Inflammatory macrophage treated with lipopolysaccharide for 4 hours (primary cell): ENCODE measurements at regions not wholly inside any gene's neighbourhood (a gene's known extent, or its start where the extent isn't known, plus 50 kb on each side); places are given as distances from the start of the nearest gene placed in this dataset.
A peak's percentile ranks its signal among the peaks of the same experiment; 100 is the strongest.

Experiments
- DNase-seq: peaks from one replicate; pipeline ENCODE4 v3.0.0-alpha.2; 2020

DNA sequence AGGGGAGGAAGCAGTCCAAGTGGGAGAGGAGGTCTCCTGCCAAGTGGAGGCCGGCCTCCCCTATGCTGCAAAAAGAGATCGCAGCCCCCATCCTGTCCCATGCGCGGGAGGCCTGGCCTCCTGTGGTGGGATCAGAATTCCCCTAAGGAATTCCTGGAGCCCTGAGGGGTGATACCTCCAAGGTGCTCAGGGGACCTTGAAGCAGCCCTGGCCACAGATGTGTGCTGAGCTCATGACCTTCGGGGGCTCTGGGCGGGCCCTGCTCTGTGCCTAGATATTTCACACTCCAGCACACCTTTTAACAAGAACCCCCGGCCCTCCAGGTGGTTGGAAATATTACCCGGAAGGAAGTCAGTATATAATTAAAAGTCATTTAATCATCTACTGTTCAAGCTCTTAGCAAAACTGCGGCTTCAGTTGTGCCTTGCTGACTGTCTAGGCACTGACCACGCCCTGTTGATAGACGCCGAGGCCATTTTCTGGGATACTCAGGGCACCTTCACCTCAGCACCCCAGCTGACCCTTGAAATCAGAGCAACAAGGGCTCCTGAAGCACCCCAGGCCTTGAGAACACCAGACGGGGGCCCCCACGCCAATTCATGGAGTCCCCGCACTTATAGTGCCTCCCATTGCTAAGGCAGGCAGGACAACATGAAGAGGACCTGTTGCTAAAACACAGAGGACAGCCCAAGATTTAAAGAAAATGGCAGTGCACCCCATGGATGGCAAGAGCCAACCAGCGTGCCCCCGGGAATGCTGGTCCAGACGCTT, 119.1 kb downstream of the NDUFA10 start:
- no peak for DNase-seq

DNA sequence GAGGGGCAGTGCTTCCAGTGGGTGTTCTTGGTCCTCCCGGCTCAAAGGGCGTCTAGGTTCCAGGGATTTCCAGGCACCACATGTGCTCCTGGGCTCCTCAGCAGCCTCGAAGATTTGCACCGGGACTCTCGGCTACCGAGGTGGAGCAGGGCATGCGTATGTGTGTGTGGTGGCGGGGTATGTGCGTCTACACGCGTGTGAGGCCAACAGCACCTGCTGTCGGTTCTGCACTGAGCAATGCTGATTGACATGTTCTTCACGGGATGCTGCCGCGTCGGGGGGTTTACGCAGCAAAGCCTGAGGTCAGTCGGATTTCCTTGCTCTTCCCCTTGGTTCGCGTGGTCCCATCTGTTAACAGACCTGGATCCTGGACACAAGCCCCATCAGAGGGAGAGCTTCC, 119.8 kb downstream of the NDUFA10 start:
- no peak for DNase-seq

DNA sequence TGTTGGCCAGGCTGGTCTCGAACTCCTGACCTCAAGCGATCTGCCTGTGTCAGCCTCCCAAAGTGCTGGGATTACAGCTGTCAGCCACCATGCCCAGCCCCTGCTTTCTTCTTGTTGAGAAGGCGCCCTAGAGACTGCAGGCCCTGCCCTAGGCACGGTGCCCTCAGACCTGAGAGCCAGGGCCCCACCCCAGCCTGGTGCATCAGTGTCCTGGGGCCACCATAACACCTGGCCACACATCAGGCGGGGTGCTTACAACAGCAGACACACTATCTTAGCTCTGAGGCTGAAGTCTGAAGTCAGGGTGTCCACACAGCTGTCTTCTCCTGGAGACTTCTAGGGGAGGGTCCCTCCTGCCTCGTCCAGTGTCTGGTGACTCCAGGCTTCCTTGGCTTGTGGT, 120.6 kb downstream of the NDUFA10 start:
- DNase-seq = no peak

DNA sequence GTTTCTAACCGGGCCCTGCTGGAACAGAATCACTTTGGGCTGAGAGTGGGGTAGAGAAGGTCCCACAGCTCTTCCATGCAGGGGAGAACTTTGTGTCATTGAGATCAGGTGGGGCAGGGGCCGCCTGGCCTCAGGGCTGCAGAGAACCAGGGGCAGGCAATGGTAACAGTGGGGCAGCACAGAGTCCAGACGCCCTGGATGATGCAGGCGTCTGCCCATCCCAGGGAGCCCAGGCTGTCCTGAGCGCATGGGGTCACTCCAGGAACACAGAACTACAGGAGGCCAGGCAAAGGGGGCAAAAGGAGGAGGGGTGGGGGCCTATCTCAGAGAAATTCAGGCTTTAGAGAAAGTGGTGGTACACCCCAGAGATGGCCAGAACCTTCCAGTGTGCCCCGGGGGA, 121.3 kb downstream of the NDUFA10 start:
- DNase-seq = no peak

DNA sequence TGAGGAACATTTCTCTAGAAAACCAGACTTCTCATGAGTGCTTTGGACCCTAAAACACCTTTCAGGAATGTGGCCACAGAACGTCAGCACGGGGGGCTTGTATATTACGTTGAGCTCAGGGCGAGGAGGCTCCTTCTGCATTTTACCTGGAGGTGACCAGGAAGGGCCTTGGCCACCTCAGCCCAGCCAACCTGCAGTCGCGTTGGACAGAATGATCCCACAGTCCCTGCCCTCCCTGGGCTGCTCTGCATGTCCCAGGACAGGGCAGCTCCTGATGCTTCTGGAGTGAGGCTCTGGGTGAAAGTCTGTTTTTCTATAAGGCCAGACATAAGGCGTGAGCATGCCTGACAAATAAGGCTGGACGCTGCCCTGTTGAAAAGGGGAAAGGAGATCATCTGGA, 121.9 kb downstream of the NDUFA10 start:
- DNase-seq = no peak

DNA sequence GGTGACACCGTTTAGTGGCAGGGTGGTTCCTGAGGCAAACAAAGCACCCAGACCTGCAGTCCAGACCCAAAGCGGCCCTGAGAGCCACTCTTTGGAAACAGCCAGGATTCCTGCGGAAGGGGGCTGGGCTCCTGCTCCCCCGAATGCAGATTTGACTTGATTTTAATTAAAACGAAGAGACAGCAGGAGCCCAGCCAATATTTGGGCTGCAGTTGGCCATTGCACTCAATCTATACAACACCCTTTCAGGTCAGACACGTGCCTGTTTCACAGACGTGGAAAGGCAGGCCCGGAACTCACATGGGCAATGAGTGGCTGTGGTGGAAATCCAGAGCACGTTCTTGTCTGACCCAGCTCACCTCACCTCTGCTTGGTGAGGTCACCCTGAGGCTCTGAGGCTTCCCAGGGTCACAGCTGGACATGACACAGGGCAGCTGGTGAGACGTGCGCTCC, 122.4 kb downstream of the NDUFA10 start:
- DNase-seq = no peak

DNA sequence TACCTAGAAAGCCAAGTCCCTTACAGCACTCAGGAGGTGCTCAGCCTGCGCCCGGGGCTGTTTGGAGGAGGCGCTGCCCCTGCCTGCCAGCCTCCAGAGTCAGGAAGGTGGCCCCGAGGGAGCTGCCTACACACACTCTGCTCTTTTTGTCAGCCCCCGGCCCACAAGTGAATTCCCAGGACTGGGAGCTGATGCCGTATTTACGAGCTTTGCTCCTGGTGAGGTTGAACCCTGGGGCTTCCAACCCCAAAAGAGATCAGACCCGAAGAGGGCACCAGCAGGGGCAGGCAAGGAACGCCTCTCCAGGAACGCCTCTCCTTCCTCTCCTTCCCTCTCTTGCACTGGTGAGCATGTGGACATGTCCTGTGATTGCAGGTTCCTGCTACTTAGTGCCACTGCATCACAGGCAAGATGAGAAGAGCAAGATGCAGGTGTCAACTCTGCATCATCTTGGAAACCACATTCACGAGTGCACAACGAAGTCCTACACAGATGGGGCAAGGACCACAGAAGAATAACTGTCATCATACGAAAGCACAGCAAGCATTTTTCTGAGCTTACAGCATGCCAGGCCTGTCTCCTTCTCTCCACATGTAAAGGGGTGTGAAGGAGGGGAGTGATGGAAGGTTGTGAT, 126.7 kb downstream of the NDUFA10 start:
- DNase-seq = no peak

DNA sequence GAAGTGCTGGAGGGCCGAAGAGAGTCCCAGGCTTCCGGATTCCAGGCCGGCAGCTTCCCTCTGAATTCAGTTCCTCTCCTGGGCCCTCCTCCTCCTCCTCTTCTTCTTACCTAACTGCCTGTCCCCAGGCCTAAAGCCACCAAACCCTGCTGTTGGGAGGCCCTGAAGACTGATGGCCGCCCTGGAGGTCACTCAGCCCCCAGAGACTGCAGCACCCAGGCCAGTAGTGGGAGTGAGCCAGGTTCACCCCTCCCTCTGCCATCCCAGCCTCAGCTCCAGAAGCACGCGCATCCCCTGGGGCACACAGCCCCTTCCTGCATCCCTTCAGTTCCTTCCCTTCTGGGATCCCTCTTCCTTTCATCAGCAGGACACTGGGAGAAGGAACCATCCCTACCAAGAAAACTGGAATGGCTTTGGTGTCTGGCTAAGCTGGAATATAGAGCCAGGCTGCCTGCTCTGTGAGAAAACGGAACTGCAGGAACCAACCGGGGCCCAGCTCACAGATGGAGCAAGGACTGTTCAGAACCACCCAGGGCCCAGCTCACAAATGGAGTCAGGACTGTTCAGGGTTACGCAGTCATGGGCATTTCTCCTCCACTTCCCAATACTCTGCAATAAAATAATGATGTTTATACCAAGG, 127.4 kb downstream of the NDUFA10 start:
- DNase-seq = no peak

DNA sequence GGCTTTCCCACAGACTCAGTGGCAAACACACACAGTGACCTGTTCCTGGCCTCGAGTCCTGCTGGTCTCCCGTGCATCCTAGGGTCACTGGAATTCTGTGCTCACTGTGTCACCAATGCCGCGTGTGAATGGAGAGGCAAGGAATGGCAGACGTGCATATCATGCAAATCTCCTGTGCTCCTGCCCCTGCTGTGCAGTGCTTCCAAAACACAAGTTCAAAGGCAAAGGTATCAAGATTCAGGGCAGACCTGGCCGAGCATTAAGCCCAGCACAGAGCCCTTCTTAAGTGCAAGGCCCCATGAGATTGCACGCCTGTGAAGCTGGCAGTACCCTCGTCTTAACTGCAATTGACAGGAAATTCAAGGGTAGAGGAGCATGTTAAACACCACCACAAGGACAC, 129.1 kb downstream of the NDUFA10 start:
- DNase-seq = no peak

DNA sequence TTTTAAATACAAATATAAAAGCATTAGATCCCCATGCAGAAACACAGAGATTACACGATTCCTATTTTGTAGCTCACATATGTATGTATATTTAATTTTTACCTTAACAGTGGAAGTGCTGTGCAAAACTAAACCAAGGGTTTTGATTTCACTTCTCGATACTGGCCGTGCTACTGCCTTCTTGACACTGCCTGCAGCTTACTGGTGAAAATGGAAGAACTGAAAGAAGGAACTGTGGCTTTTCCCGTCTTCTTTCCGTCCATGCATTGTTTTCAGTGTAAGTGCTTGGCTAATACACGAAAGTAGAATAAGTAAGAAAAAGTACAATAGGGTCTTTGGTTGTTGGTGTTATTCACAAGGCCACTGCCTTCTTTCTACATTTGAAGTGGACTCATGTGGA, 129.5 kb downstream of the NDUFA10 start:
- peak; percentile 84 for DNase-seq

DNA sequence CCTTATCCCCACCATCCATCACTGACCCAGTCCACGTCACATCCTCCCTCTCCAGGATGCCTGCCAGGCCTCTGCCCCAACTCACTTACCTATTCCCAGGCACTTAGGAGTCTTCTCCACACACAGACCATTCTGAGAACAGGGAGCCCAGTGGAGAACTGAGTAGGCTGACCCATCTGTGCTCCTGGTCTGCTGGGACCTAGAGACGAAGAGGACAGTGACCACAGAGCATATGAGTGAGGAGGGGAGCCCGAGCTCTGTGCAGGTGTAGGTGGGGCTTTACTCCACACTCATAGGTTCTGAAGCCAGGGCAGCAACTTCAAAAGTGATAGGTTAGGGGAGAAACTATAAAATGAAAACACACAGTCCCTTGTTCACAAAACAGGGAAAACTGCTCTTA, 130.0 kb downstream of the NDUFA10 start:
- no peak for DNase-seq

DNA sequence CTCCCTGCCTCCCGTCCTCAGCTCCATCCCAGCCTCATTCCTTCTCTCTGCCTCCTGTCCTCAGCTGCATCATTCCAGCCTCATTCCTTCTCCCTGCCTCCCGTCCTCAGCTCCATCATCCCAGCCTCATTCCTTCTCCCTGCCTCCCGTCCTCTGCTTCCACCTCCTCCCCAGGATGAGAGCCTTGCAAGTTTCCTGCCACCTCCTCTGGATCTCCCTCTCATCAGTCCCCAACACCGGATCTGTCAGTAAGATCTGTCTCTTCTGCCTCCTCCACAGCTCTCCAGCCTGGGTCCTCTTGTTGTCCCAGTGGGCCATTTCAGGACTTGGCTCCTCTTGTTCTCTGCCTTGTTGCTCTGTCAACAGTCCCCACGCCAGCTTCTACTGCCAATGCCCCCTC, 130.9 kb downstream of the NDUFA10 start:
- DNase-seq = no peak

DNA sequence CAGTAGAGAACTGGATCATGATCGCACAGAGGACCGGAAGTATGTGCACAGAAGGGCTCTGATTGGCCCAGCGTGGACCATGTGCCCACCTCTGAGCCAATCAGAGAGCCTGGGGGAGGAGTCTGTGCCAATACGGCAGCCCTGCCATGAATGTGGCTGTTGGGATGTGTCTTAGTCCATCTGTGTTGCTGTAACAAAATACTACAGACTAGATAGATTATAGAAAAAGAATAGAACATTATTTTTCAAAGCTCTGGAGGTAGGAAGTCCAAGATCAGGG, 132.0 kb downstream of the NDUFA10 start:
- DNase-seq = no peak

DNA sequence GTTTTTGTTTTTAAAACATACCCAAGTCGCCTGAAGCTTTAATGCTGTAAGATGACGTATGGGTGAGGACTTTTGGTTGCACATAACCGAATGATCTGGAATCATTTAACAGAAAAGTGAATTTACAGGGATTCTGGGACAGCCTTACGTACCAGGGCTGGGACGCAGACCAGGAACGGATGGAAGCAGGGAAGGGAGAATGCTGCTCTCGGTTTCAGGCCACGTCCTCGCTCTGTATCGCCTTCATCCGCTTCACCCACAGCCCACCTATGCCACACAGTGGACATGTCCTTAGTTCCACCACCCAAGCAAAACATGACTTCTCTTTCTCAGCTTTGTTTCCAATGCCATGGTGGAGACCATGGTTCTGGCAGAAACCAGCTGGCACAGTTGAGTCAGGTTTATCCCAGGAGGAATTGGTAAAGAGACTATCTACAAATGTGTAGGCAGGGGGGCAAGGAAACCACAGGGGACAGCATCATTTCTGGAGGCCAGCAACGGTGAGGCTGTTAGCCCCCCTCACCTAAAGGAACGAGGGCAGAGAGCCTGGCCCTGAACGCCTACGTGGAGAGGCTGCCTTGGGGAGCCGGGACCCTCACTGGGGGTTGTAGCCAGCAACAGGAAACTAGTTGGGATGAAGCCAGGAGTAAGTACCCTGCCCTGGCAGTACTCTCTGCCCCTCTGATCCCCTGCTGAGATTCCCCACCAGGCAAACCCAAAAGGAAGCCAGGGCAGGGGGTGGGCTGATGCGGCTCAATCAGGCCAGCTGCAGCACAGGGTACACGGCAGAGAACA, 132.5 kb downstream of the NDUFA10 start:
- DNase-seq = no peak

DNA sequence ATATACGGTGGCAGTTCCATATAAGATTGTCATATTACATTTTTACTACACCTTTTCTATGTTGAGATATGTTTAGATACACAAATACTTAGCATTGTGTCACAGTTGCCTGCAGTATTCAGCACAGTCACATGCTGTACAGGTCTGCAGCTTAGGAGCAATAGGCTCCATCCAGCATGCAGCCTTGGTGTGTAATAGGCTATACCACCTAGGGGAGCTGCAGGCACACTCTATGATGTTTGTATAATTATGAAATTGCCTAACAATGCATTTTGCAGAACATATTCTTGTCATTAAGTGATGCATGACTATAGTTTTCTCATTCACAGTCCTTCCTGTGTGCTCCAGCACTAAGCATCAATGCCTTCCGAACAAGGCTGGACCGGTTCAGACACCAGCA, 133.4 kb downstream of the NDUFA10 start:
- no peak for DNase-seq

DNA sequence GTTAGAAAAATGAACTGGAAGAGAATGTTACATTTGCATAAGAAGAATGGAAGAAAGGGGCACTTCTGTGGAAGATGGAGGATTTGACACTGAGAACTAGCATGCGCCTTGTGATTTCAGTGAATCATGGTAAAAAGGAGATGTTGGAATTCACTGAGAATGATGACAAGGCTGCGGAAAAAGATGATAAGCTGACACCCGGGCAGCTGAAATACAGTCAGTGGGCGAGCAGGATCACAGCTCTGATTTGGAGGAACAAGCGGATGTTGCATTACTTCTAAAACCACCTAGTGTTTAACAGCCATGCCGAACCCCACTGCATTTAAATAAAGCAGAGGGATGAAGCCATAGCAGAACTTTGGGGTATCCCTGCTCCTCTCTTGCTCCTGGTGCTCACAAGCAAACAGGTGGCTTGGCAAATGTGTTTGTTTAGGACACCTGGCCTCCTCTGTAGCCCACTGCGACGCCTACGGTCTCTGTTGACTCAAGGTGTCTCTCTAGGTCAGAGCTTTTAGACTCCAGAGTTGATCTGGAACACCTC, 134.9 kb downstream of the NDUFA10 start:
- DNase-seq = peak; percentile 22

DNA sequence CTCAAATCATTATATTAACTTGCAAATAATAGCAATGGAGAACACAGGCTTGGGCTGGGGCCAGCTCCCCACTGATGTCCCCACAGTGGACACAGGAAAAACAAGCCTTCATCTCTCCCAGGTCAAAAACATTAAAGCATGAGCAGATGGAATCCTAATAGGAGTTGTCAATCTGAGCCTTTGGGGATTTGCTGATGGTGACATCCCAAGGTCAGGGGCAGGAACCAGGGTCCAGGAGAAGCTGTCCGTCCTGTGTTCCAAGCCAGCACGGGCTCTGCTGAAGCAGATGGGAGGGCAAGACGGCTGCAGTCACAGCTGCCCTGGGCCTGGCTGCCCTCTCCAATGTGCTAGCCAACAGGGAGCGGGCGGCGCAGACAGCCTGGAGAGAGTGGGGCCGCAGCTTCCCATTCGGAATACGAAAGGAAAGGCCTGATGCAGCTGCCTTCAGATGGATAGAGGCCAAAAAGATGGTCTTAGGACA, 135.5 kb downstream of the NDUFA10 start:
- no peak for DNase-seq

DNA sequence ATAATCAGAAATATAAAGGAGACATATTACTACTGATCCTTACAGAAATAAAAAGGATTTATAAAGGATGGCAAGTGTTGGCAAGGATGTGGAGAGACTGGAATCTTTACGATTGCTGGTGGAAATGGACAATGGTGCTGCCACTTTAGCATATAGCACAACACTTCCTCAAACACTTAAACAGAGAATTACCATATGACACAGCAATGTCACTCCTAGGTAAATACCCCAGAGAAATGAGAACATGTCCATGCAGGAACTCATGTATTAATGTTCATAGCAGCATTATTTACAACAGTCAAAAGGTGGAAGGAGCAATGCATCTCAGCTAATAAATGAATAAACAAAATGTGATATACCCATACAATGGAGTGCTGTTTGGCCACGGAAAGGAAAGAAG, 137.5 kb downstream of the NDUFA10 start:
- no peak for DNase-seq

DNA sequence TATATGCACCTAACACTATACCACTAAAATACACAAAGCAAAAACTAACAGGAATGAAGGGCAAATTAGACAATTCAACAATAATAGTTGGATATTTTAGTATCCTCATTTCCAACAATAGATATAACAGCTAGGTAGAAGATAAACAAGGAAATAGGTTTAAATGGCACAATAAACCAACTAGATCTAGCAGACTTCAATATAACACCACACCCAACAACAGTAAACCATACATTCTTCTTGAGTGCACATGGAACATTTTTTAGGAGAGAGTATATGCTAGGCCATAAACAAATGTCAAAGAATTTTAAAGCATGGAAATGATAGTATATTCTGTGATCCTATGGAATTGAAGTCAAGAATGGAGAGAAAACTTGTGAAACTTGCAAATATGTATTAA, 138.4 kb downstream of the NDUFA10 start:
- no peak for DNase-seq

DNA sequence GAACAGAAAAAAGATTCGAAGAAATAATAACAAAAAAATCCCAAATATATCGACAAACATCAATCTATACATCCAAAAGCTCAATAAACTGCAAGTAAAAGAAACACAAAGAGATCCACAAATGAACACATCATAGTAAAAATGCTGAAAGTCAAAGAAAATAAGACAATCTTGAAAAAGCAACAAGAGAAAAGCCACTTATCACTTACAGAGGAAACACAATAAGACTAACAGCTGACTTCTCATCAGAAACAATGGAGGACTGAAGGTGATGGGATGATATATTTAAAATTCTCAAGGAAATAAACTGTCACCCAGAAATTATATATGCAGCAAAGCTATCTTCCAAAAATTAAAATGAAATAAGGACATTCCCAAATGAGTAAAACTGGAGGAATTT, 140.3 kb downstream of the NDUFA10 start:
- no peak for DNase-seq

DNA sequence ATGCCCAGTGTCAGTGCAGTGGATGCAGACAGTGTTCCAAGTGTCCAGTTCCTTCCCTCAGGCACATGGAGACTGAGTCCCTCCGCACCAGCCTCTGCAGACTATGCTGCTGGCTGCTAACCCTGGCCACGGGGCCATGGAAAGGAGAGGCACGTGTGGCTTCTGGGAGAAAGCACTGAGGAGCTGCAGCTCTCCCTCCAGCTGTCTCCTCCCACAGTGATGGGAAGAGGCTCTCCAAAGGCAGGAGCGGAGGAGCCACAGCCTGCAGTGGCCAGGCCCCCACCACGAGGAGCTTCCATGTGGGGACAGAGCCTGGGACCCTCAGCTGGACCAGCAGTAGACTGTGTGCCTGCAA, 141.1 kb downstream of the NDUFA10 start:
- DNase-seq = no peak

DNA sequence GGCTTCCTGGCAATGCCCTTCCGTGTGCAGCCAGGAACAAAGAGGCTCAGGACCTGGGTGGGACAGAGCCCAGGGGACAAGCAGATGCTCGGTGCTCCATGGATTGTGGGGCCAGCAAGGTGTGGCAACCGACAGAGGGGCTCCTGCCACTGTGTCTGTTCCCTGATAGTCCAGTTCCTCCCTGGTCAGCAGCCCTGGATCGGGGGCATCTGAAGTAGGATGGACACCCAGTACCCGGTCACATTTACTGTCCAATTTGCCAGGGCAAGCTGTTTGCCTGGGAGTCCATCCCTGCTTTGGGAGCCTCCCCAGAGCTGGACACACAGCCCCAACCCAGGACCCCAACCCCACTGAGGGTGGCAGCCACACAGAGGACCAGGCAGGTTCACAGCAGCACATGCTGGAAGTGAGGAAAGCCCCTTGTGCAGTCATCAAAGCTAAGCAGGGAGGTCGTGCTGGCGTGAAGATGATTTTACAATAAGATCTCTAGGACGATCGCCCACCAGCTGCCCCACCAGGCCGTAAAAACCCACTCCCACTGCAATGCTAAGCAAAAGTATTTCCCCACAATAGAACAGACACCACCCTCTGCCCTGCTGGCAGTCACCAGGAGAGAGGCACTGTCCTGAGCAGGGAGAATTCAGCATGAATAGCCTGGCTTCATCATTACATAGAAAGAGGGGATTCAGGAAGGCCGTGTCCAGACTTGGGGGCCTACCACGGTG, 141.7 kb downstream of the NDUFA10 start:
- no peak for DNase-seq

DNA sequence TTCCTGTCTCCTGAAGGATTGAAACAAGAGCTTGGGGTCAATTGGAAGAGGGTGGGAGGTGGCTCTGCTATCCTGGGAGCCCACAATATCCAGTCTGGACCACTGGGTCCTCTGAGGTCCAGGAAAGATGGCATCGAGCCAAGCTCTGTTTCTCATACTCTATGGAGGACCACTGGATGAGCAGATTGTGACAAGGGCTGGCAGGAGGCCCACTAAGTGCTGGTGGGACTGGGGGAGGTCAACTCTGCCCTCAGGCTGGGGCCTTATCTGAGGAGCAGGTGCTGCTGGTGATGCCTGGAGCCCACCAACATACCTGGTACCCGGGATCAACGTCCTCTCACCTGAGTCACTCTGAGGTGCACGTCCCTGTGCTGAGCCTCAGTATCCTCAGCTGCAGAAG, 142.4 kb downstream of the NDUFA10 start:
- no peak for DNase-seq
